Sigmoid colon (tissue), 4 donors: ENCODE measurements at regions not wholly inside any gene's neighbourhood (a gene's known extent, or its start where the extent isn't known, plus 50 kb on each side); places are given as distances from the start of the nearest gene placed in this dataset.

Experiments
- EP300 ChIP-seq, 4 donors: sonication (generic); formaldehyde crosslinking; IDR thresholded peaks; one replicate each; pipeline ENCODE4 v1.6.1; 2017; ENCODE audit warnings: antibody characterized with exemption in 4 of 4
- POLR2A ChIP-seq, 2 donors: fragments of 450-650 bp; IDR thresholded peaks; one replicate each; pipeline ENCODE4 v1.6.1; 2016; ENCODE audit warnings: antibody characterized with exemption in 2 of 2, mild to moderate bottlenecking in 2 of 2, moderate library complexity in 2 of 2
- POLR2AphosphoS5 ChIP-seq, 4 donors: sonication (generic); formaldehyde crosslinking; IDR thresholded peaks; one replicate each; pipeline ENCODE4 v1.6.1; 2017; ENCODE audit warnings: antibody characterized with exemption in 4 of 4
- TF ChIP-seq, protein P1 (sequence below), 4 experiments: fragments of 450-650 bp in 3 of 4; fragments of 200-600 bp in 1 of 4; IDR thresholded peaks; one replicate each; pipeline ENCODE4 v1.5.1; 2016 to 2019; ENCODE audit warnings: antibody characterized with exemption in 4 of 4, mild to moderate bottlenecking in 3 of 4, moderate library complexity in 2 of 4

DNA sequence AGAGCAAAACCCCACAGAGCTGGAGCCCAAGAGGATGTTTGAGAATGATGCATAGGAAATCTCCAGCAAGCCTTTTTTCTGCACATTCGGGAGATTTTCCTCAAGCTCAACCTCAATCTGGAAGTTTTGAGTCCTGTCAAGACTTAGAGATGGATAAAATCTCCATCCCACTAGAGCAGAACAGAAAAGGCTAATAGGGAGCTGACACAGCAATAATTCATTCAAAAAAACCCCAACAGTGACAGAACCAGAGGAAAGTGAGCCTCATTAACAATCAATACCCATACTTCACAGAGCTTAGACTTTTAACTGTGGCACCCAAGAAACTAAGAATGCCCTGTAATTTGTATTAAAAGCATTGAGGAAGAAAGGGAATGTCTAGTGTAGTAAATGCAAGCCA is 115.9 kb upstream of the BDNF start:
- no peak for TF ChIP-seq EP300 (IDR thresholded peaks at IDR 0.05)
- TF ChIP-seq, protein P1, sequence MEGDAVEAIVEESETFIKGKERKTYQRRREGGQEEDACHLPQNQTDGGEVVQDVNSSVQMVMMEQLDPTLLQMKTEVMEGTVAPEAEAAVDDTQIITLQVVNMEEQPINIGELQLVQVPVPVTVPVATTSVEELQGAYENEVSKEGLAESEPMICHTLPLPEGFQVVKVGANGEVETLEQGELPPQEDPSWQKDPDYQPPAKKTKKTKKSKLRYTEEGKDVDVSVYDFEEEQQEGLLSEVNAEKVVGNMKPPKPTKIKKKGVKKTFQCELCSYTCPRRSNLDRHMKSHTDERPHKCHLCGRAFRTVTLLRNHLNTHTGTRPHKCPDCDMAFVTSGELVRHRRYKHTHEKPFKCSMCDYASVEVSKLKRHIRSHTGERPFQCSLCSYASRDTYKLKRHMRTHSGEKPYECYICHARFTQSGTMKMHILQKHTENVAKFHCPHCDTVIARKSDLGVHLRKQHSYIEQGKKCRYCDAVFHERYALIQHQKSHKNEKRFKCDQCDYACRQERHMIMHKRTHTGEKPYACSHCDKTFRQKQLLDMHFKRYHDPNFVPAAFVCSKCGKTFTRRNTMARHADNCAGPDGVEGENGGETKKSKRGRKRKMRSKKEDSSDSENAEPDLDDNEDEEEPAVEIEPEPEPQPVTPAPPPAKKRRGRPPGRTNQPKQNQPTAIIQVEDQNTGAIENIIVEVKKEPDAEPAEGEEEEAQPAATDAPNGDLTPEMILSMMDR (IDR thresholded peaks at IDR 0.05), result no peak
- TF ChIP-seq POLR2AphosphoS5 (IDR thresholded peaks at IDR 0.05), result no peak
- TF ChIP-seq POLR2A (IDR thresholded peaks at IDR 0.05), result no peak
